GM21723 (cell line): ENCODE measurements at regions not wholly inside any gene's neighbourhood (a gene's known extent, or its start where the extent isn't known, plus 50 kb on each side); places are given as distances from the start of the nearest gene placed in this dataset.

Experiments
- ATAC-seq: cut with Tn5 transposase; IDR thresholded peaks from one replicate; pipeline ENCODE4 v1.9.1; 2021; ENCODE audit warnings: mild to moderate bottlenecking, moderate library complexity; ENCODE audit not compliant: unreplicated experiment

DNA sequence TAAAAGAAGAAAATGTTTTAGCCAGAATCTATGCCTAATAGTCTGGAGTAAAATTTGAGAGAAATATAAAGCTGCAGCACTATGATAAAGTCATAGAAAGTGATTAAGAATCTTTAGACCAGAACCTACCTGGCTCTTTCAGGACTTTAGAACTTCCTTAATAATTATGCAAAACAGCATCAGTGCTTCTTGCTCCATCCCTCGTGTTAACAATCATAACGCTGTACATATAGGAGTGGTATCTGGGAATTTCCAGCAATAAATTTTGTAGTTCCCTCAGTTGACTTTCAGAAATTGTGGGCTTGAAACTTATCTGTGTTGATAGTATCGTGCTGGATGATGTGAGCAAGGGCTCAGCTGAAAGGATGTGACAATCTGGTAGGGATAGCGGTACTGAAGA, 102.1 kb upstream of the RASGEF1B start:
- ATAC-seq = no peak

DNA sequence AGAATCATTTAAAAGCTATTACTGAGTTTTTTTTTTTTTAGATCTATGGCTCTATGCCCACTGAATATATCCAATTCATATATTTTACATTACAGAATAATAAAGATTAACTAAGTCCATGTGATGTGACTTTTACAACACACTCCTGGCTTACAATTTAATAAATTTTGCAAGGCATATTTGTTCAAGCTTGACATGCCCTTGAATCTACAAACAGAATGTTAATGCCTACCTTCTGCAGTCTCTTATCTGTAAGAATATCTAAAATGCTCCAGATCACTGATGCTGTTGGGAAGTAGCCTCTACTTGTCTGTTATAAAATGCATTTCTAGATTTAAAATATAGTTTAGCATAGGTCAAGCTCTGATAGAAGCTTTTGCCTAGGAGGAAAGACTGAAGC, 100.7 kb upstream of the RASGEF1B start:
- no peak for ATAC-seq

DNA sequence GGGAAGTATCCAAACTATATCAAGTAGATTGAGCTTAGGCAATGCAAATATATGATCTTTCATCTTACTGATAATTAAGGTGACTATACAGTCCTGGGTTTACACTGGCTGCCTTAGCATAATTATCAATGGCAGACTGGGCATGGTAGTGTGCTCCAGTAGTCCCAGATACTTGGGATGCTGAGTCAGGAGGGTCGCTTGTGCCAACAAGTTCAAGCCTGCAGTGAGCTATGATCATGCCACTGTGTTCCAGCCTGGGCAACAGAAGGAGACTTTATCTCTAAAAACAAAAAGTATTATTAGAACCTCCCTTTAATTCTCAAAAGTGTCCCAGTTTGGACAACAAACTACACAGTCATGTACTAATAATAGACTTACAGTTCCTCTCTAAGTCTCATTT, 99.4 kb upstream of the RASGEF1B start:
- no peak for ATAC-seq

DNA sequence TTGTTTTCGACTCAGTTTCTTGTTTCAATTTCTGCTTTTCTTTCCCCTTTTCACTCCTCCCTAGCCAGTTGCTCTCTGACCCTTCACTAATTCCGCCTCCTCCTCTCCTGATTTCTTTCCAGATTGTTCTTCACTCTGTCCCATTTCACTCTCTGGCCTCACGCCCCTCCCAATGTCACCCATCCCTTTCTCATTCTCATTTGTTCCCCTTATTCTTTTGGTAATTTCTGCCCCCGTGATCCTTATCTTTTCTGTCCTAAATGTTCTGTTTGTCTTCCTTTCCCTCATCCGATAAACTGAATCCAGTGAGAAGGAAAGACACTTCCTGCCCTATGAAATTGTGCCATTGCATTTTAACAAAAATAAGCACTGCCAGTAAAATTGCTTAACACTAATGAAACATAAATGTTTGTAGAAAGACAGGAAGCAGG, 94.5 kb upstream of the RASGEF1B start:
- no peak for ATAC-seq

DNA sequence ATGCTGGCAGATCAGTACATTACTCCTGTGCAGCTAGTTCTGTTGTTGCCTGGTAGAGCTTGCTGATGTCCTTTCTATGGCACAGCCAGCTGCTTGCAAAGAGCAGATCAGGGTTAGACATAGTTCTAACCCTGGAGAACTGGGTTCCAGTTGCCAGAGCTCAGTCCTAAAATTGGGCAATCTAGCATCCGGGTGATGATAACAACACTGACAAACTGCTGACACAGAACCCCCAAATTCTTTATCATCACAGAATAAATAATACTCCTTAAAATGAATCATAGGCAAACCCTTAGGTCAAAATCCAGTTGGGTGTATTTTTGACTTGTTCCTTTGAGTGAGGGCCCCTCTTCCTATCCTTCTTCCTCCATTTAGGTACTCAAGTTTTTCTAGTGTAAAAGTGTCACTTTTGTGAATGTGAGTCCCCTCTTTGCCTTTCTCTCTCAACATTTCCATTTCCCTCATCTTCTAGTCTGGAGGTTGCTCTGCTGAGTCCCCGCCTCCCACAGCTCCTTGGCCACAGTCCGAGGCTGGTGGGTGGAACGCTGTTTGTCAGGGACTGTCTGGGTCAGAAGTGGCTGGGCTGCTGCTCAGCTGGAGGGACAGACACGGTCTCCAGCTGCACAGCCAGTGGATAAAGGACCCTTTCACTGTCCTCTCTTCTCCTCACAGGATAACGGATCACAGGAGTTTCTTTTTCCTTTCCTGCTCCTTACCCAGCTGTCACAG, 93.6 kb upstream of the RASGEF1B start:
- ATAC-seq = no peak

DNA sequence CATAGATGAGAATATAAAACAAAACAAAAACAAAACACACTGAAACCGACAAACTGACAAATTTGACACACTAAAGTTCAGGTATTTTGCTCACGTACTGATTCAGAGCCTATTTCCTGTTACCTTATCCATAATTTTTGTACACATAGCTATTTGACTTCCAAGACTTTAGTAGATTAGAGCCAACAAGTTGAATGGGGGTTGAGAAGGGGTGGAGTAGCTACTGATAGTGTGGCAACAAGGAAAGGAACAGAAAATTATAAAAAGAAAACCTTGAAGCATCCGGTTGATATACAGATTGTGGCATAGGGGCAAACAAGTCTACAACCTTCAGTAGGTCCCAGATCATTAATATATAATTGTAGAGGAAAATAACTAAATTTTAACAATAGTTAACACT, 92.3 kb upstream of the RASGEF1B start:
- no peak for ATAC-seq

DNA sequence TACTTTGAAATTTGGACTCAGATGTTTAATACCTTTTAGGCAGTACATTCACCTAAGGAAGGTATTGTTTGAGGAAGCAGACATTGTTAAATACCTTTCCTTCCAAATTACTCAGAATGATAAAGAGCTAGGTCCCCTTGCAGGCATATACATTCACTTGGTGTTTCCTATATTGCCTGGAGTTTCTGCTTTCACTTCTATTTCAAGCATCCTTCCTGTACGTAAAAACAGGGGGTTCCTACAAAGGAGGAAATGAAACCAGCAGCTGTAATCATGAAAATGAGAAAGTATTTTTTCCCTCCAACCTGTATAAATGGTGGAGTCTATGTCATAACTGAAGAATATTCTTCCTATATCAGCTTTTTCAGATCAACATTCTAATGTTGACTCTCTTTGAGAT, 90.4 kb upstream of the RASGEF1B start:
- peak; percentile 96 for ATAC-seq

DNA sequence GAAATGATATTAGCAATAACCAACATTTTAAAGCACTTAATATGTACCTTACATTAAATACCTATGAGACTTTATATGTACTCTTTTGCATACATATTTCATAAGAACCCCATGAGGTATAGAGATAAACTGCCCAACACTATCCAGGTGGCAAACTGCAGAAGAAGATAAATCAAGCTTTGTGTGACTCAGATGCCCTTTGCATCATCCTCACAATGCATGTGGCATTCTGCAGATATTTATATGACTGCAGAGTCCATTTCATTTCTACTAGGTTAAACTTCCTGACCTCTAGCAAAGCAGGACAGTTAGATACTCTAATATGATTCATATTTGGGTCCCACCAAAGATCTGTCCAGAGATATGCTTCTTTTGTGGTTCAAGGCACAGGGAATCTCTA, 85.6 kb upstream of the RASGEF1B start:
- no peak for ATAC-seq

DNA sequence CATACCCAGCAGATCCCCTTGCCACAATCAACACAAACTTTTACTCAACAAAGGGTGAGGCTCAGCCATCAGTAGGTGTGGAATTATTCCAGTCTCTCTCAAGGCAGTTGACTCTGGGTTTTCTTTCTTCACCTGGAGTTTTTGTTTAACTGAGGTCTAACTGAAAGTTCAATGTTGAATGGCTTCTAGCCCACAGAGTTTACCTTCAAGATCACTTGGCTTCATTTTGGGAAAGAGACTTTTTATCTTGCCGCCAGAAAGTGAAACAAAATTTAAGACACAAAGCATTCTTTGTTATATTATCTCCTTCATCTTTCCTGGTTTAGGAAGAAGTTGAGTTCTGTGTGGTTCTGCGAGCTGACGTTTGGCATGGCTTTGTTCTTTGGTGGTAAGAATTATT, 83.8 kb upstream of the RASGEF1B start:
- no peak for ATAC-seq

DNA sequence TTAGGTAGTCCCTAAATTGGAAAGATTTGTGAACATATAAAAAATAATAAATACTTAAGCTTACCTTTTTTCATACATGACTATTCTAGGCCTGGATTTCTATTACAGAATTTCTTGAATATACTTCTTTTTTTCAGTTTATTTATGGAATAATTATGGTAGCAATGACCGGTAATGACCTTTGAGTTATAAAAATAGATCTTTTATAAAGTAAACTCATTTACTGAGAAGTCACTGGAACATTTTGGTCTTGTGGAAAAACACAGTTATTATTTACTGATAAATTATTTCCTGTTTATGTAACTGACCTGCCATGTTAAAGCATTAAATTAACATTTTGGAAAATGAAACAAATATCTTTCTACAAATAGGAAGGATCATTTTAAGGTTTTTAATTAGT, 80.4 kb upstream of the RASGEF1B start:
- no peak for ATAC-seq

DNA sequence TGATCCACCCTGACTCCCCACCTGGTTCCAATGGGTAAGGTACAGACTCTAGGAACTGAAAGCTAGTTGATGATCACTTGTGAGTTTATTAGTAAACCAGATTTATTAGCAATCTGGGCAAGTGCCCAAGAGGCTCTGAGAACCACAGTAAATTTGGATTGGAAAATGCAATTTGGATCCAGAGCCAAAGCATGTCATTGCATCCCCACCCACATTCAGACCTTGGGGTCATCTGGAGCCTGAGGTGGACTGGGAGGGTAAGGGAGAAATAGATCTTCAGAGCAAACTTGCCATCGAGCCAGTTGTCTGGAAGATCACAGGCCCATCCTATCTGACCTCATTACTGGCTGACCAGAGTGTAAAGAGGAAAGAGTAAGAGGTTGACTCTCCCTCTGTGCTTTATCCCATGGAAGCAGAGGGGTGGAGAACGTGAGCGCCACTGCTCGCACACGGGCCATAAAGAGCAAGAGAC, 78.7 kb upstream of the RASGEF1B start:
- ATAC-seq = no peak

DNA sequence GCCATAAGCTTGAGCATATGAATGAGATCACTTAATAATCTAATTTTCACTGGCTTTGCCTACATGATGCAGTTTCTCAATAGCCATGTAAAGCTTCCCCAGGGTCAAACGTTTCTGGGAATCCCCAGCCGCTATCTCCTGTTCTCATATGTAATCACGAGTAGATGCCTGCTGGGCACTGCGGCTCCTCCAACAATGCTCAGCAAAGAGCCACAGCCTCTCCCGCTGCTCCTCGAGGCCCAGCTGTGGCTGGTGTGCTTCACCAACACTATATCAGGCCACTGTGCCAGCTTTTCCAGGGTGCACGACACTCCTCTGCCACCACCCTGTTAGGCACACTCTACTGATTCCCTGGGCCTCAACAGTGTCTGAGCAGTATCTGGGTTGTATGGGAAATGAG, 78.3 kb upstream of the RASGEF1B start:
- no peak for ATAC-seq

DNA sequence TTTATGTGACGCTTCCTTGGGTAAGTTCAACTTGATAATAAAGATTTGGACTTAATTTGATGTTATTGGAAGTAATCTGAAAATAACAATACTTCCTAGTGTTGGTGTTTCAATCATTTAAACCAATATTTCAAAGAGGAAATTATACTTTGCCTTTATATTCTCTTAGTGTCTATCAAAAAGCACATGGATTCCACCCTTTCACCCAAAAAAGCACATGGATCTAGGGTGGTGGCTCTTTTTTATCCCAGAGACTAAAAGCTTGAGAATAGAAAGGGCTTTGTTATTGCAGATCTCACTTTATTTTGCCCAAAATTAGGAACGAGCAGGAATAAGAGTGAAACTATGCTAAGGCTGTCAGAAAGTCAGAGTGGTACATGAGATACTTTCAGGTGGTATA, 75.1 kb upstream of the RASGEF1B start:
- ATAC-seq = no peak

DNA sequence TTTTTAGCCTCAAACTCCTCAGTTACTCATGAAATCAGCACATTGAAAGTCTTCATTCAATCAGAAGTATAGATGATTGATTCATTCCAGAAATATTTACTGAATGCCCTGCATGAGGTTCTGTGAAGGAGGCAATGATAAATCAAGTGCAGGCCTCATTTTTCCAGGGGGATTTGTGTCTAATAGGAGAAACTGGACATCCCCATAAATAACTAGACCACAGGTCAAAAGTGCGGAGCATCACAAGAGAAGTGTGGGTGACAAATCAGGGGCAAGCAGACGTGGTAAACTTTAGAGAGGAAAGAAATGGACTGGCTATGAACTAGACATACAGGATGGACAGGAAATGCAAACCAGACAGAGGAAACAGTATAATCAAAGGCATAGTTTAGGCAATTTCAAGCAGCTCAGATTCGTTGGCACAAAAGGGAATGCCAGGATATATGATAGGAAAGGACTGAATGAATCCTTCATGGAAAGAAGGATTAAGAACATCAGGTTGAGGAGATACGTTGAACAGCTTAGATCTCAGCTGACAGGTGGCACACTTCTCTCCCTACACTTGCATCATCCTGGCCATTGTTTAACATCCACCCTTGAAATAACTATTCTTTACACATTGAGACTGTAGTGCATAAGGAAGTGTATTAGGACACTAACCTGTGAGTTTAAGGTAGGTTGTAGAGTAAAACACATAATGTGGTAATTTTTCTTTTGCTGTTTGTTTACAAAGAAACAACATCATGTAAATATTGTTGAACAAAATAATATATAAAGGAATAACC, 69.6 kb upstream of the RASGEF1B start:
- no peak for ATAC-seq

DNA sequence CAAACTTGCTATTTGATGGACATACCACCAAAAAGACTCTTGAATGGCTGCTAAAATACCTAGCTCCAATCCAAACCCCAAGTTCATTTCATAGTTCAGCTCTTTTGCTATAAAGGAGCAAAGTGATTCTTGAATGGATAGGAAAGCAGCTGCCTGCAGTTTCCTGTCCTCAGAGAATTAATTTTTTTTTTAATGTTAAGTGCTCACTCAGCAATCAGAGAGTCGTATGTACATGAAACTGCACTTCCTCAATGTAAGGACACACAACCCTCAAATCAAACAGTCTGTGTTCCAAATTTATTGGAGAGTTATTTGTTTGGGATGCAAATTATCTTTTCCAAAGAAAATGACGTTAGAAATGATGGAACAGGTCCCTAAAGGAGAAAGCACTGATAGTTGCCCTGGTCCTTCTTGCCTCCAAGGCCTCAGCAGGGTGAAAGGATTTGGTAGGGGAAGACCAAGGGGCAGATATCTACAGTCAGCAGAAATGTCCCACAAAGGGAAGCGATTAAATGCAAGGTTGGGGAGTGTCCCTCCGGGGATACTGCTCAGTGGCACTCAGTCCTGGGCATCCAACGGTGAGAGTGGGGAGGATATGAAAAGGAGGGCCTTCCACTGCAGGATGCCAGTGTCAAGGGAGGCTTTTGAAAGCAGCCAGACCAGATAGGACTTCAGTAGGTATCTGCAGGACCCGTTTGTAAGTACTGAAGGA, 67.2 kb upstream of the RASGEF1B start:
- no peak for ATAC-seq

DNA sequence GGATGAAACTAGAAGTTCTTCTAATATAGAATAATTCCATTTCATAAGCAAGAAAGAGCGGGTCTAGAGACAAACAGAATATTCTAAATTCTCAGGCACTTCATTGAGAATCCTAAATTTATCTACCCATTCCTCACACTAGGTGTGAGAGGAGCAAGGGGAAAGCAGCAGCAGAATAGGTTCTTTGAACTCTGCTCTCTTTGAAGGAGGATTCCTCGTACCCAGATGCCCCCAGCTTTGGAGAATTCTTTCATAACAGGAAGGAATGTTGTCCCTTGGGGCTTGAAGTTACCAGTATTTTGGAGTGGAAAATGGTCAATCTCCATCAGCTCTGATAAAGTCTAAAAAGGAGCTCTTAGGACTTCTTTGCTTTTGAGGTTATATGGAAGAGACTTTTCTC, 59.7 kb upstream of the RASGEF1B start:
- ATAC-seq = no peak

DNA sequence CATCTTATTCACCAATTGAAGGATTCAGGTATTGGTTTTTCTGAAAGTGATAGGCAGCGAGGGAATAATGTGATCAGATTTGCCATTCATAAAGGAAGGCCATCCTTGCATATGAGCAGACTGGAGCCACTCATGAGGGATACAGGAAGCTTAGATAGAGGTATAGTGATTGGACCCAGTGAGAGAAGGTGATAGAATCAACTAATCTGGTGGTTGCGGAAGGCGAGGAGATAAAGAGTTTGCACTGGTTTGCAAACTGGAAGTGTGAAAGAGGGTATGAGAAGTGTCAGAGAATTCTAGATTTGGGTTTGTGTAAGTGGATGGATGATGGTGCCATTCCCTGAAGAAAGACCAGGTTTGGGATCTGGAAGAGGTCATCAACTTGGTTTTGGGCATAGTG, 57.3 kb upstream of the RASGEF1B start:
- no peak for ATAC-seq

DNA sequence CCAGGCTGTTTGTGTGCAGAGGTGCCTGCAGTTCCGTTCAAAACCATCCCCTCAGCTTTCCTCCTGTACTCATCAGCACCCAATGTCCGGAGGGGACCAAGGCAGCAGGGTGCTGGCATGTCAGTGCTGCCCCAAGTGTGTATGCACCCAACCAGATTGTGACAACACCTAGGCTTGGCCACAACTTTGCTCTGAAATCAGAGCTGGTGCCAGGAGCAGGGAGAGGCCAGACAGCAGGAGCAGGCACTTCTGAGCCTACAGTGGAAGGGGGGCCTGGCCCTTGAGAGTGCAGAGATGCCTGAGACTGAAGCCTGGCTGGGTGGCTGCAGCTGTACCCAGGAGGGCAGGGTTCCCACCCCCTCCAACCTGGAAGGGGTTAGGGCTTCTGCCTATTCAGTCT, 56.5 kb upstream of the RASGEF1B start:
- ATAC-seq = no peak

DNA sequence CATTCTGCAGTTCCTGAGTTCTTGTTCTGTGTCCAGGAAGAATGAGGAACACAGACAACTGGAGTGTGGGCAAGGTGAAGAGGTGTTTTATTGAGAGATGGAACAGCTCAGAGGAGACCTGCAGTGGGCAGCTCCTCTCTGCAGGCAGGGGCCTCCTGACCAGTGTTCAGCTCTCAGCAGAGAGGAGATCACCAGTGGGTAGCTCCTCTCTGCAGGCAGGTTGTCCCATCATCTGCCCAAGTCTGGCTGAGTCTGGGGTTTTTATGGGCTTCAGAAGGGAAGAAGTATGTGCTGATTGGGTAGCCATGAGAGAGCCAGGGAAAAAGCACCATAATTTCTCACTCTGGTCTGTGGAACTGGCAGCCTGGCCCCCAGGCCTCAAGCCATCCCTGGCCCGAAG, 56.0 kb upstream of the RASGEF1B start:
- ATAC-seq = no peak

DNA sequence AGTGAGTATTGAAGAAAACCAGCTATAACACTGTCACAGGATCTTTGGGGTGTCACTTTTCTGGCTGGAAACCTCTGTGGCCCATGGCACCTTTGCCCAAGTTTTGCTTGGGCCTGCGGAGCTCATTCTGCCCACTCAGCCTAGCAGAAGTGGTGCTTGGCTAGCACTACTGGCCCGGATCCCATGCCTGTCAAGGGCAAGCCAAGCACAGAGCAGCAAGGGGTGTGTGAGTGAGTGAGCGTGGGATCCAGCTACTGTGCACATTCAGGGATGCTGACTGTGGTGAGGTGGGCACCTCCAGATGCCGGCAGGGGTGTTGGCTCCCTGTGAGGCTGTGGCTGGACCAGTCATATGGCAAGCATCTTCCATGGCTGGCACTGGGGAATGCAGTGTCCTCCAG, 55.4 kb upstream of the RASGEF1B start:
- ATAC-seq = no peak

DNA sequence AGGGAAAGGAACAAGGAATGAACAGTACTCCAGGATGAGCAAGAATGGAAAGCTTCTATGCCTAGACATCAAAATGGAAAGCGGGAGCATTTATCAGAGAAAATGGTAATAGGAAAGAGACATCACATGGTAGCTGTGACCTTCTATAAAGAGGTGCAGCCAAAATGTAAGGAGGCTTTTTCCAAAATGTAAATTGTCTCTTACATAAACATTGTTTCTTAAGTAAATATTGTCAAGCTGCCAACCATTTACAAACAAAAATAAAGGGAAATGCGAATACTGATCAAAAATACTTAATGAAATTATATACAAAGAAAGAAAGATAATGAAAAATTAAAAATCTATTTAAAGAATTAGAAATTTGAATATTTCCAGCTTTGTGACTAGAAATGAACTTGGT, 55.0 kb upstream of the RASGEF1B start:
- ATAC-seq = no peak
